GF-D8 (cell line): ENCODE measurements at regions not wholly inside any gene's neighbourhood (a gene's known extent, or its start where the extent isn't known, plus 50 kb on each side); places are given as distances from the start of the nearest gene placed in this dataset.
"Not testable (repeated sequence)": the region's sequence is repeated elsewhere in the genome, so short reads cannot be mapped to it uniquely, and the experiment has no call there.

Source experiments
- DNase-seq: peaks from one replicate; lab custom pipeline; 2025; lab: John Stamatoyannopoulos, UW

DNA sequence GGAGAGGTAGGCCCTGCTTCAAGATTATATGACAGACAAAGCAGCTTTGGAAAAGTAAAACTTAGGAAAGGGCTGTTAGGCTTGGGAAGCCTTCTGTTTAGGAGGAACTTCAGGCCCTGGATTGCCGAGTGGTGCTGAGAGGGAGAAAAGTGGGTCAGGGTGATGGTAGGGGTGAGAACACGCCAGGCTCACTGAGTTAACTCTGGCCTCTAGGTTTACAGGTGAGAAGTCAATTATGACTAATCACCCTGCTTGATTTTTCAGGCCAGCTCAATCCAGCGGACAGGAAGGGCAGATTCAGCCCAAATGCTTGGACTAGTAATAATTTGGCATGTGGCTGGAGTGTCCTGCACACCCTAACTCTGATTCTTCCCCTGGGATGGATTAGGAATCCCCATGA lies 365.1 kb upstream of the LMCD1 start:
- DNase-seq: no peak

DNA sequence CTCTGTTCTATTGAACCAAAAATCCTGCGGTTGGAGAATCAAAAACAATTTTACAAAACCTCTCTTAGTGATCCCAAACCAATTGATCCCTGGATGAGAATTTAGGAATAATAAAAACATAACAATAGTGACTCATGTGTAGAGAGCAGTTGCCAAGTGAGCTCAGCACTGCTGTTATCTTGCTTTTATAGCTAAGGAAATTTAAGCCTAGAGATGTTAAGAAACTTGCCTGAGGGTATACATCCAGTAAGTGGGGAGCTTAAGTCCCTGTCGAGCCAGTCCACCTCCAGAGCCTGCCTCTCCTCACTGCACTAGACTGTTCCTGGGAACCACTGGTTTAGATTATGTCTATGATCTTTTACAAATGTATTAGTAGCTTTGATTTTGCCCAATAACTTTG lies 358.4 kb upstream of the LMCD1 start:
- no peak for DNase-seq

DNA sequence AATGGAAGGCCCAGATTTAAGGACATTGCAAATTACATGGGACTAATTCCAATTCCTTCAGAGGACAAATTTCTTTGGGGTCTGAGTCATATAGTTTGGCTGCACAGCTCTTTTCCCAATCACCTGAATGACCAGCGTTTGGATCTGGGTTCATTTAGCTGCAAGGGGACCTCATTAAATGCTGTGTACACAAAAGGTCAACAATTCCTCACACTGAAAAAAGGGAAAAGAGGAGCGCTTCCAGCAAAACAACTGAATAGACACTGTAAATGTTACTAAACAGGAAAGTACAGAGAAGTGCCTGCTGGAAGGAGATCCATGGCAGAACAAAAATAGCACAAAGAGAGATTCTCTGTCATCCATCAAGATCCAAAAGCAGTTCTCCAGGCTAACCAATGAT lies 356.0 kb upstream of the LMCD1 start:
- no peak for DNase-seq

DNA sequence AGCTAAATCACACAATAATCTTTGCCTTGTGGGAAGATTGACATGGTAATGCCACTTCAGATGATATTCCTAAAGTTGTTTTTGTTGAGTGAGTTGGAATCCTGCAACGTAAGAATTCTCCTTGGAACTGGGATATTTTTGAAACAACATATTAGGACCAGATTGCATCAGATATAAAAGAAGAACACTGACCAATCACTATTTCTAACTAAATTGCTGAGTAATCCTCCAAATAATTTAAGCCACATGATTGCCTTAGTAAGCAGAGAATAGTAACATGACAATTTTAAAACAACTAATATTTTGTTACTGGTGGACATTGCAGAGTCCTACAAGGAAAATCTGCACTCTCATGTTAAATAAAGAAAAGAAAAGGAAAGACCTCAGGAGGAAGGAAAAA lies 353.9 kb upstream of the LMCD1 start:
- DNase-seq: no peak

DNA sequence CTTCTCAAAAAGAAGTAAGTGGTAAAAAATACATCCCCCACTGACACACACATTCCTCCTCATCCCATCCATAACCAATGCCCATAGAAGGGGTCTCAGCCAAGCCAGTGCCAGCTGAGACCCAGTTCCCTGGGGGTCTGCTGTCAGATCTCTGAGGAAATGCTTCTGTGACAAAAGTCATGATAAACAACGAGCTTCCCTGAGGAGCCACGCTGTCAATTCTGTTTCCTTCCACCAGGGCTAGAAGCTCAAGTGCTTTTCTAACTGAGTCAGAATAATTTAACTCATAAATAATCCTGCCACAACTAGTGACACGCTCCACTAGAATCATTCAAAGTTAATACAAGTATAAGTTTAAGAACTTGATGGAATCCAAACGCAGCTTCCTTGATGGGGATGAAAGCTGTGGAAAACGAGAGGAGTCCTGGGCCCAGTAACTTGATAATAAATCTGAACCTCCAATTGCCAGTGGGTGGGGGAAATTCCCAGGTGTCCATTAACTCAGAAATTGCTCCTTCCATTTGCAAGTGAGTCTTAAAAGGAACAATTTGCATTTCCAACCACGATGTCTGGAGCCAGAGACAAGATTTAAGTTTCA lies 348.7 kb upstream of the LMCD1 start:
- DNase-seq: no peak

DNA sequence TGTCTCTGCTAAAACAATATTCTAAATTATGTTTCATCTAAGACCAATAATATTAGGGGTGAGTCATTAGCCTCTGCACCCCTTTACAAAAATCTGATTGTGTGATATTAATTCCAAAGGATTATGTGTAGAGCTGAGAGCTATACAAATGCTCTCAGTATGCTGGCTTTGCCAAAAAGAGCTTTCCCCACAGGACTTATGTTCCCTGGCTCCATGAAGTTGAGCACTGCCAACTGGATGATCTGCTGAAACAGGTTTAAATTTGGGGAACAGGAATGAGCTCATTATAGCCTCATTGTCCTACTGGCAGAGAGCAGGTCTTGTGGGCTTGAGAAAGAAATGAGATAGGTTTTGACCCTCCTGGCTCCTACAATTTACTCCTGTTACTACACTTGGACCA lies 347.8 kb upstream of the LMCD1 start:
- DNase-seq: no peak

DNA sequence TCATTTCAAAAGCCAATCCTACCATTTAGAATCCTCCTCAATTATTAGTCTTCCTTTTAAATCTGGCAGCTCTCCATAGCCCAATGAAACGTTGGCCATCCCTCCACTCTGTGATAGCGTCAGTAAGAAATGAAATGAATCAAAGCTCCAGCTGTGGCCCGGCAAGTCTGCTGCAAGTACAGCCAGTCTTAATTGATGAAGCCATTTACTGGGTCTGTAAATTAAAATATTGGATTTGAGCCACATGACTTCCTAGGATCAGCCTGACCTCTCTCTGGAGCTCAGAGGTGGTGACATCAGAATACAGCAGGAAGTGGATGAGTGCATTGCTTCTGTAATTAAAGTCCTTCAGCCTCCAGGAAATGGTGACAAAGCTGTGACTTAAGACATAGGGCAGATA lies 347.0 kb upstream of the LMCD1 start:
- no peak for DNase-seq

DNA sequence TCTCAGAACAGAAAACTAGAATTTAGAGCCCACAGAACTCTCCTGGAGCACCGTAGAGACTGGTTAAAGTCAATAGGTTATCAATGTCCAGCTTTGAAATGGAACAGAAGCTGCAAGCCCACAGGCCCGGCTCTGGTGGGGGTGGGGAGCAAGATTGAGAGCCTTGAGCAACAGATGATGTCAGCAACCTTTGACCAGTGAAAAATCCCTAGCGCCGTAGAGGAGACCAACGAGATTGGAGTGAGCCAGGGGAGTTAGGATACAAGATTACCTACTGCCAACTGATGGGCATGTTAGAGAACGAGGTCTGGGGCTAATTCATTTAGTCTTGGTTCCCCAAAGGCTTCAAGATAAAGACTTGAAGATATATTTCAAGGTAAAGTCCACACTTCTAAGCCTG lies 345.5 kb upstream of the LMCD1 start:
- DNase-seq: no peak

DNA sequence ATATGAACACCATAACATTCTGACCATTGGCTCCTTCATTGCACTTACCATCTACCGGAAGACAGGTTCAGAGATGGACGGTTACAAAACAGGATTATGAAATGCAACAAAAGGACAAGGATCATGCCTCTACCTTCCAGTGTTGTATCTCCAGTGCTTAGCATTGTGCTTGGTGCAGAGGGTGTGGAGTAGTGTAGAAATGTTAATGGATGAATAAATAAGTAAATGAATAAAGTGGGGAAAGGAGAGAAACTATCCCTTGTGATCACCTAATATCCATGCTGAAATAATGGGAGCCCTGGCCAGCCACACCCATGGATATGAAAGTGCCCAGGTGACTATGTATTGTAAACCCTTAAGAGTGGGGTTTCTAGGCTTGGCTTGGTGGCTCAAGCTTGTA lies 344.8 kb upstream of the LMCD1 start:
- DNase-seq: no peak

DNA sequence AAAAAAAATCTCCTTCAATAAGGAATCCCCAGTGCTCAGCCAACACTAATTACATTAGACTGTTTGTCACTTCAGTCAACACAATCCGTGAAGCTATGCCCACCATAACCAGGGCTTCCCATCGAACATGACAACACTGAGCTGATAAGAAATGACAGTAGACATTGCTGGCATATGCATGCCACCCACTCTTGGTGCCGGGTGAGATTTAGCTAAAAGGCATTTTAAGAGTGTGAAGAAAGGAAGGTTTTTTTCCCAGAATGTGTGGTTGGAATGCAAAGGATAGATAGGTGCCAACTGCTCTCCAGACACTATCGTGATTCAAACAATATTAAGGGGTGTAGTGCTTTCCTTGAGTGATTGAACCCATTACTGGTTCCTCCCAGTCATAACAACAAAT lies 344.0 kb upstream of the LMCD1 start:
- DNase-seq: no peak

DNA sequence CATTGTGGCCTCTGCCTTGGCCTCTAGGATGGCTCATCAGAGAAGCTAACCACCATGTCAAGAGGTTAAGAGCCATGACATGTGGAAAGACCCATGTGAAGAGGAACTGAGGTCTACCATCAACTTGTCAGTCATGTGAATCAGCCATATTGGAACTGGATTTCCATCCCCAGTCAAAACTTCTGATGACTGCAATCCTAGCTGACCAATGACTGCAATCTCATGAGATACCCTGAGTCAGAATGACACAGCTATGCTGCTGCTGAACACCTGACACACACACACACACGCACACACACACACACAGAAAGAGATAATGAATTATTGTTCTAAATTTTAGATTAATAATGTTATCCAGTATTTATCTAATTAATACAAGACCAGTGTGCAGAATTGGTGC lies 337.5 kb upstream of the LMCD1 start:
- no peak for DNase-seq

DNA sequence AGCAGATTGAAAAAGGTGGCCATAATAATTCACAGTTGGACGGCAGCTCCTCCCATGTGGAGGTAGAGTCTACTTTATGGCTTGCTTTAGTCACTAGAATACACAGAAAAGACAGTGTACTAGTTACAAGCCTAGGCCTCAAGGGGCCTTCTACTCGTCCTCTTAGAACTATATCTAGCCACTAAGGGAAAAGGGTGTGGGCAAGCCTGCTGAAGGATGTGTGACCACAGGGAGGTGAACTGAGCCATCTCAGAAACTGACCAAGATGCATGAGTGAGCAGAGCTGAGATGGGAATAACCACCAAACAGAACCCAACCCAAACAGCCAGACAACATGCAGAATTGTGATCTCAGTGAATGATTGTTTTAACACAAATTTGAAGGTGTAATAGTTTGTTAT lies 335.6 kb upstream of the LMCD1 start:
- no peak for DNase-seq

DNA sequence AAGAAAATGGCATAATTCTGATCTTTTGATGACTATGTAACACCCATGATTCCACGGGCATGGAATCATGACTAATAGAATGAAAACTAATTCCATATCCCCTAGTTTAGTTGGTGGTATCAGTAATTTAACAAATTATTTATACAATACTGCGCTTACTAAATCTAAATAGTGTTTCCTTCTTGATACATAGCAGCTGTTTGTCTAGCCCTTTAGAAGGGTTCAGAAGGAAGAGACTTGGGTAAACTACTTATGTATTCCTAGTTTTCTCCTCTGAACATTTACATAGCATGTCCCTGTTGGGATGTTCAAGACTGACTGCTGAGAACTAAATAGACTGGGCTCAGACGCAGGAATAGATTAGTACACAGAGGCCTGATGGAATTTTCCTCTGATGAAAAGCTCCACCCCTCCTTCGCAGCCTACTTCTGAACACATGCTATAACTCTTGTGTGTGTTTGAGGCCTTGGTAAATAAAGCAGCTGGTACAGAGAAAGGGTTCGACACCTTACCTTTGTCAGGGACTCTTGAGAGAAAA lies 330.6 kb upstream of the LMCD1 start:
- DNase-seq: no peak

DNA sequence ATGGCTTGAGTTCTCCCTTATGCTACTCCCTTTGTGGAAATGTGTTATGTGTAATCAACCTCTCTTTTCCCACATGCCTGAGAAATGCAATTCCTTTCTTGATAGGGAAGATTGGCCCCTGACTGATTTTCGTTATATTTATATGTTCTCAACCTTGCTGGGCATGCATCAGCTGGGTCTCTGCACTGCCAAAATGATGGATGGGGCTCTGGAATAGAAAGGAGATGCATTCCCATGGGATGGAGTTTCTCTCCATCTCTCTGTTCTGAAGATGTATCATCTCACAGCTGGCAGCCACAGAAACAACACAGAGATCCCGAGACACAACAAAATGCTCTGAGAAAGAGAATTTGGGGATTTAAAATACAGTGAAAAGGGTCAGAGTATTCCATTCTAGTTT lies 327.7 kb upstream of the LMCD1 start:
- no peak for DNase-seq

DNA sequence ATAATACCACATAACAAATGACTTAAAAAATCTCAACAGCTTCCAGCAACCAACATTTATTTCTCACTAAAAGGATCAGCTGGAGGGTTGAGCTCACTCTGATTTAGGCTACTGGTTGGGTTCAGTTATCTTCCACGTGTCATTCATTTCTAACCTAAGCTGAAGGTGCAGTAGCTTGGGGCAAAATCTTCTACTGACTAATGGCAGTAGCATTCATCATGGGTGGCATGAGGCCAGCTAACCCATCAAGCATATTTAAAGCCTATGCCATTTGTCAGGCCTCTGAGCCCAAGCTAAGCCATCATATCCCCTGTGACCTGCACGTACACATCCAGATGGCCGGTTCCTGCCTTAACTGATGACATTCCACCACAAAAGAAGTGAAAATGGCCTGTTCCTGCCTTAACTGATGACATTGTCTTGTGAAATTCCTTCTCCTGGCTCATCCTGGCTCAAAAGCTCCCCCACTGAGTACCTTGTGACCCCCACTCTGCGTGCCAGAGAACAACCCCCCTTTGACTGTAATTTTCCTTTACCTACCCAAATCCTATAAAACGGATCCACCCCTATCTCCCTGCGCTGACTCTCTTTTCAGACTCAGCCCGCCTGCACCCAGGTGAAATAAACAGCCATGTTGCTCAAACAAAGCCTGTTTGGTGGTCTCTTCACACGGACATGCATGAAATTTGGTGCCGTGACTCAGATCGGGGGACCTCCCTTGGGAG lies 324.7 kb upstream of the LMCD1 start:
- DNase-seq: not testable (repeated sequence)

DNA sequence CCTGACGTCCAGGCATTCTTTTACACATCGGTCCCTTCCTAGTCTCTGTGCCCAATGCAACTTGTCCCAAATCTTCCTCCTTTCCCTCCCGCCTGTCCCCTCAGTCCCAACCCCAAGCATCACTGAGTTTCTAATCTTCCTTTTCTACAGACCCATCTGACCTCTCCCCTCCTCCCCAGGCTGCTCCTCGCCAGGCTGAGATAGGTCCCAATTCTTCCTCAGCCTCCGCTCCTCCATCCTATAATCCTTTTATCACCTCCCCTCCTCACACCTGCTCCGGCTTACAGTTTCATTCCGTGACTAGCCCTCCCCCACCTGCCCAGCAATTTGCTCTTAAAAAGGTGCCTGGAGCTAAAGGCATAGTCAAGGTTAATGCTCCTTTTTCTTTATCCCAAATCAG lies 323.1 kb upstream of the LMCD1 start:
- not testable (repeated sequence) for DNase-seq

DNA sequence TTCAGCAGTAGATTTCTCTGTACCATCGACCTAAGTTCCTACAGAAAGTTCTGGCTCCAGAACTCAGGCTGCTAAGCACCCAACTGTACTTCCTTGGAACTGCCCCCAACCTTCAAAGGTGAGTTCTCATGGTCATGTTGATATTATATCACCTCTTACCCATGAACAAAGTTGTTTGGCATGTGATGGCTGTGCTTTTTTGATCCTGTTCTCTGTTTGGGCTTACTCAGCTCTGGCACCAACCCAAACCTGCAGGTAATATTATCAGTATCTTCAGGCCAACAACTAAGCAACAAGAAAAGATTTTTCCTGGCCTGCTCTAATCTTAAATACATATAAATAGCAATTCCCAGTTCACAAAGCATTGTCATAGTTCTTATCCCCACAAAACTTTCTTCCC lies 318.7 kb upstream of the LMCD1 start:
- DNase-seq: no peak

DNA sequence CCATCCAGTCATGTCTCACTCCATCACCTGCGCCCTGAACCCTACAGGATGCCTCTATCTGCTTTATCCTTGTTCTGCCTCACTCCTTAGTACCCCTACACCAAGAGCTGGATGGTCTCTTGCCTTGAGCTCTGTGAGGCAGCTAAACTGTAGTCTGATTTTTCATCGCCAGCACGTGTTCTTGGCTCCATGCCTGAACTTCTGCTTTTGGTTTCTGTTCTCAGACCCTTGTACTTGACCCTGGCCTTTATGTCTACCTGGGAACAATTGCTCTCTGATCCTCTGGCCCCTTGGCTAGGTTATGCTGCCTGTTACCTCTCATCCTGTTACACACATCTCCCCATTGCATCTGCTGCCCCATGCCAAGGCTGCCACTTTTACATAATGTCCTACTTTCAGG lies 318.0 kb upstream of the LMCD1 start:
- no peak for DNase-seq

DNA sequence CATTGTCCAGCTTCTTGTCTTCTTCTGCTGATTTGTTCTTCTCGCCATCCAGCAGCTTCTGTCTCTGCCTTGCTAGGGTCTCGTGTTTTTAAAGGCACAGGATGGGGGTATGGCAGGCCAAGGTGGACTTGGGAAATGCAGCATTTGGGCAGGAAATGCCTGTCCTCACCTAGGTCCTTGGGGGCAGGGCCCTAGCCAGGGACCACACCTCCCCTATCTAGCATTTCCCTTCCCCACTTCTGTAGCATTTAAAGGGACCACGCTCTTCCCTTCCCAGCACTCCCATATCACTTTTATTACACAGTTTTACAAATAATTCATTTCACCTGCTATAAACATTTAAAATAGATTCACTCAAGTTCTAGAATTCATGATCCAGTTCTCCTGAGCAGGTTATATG lies 315.4 kb upstream of the LMCD1 start:
- DNase-seq: no peak

DNA sequence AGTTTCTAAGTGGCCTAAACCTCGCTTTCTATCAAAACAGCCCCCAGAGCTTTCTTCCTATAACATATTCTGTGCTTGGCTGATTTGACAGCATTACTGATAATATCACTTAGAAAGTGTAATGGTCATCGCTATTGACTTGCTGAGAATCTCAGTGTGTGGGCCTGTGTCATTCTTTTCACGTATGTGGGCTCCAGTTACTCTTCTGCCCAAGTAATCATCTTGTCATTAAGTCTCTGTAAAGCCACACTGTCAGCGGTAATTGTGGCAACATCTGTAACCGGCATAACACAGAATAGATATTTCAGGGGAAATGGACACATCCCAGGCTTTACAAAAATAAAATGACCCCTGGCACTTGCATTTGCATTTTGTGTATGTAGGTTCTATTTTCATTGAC lies 313.6 kb upstream of the LMCD1 start:
- DNase-seq: no peak

DNA sequence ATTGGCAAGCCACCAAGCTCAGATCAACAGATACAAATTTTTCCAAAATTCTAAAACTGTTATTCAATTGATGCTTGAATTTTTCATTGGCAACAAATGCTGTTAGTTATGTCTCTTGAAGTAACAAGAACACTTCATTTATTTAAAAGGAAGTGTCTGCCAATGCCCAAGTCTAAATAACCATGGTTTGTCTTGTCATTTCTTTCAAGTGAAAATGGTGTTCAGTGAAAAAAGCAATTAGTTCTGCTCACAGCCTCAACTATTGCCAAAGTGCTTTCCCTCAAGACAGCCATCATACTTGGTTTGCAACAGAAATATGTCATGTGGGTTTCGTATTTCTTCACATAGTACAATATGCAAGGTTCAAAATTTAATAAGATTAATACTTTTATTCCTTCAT lies 312.6 kb upstream of the LMCD1 start:
- no peak for DNase-seq

DNA sequence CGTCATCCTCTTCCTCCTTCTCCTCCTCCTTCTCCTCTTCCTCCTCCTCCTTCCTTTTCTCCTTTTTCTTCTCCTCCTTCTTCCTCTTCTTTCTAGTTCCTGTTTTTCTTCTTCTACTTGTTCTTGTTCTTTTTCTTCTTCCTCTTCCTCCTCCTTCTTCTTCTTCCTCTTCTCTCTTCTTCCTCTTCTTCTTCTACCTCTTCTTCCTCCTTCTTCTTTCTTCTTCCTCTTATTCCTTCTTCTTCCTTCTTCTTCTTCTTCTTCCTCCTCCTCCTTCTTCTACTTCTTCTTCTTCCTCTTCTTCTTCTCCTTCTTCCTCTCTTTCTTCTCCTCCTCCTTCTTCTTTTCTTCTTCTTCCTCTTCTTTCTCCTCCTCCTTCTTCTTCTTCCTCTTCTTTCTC lies 310.2 kb upstream of the LMCD1 start:
- no peak for DNase-seq

DNA sequence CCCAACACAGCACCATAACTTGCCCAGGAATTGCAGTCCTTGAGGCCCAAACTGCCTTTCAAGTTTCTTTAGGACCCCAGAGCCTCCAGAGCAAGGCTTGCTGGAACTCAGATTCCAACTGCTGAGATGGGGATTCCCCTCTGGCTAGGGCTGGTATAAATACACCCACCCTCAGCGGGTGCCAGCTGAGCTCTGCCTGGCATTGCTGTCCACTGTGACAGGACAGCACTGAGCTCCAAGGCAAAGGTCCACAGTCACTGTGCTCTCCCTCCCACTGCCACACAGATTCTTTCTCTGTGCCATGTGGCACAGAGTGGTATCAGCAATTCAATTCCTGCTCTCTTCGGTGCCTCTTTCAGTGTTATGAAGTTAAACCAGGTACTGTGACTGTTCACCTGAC lies 304.2 kb upstream of the LMCD1 start:
- DNase-seq: no peak

DNA sequence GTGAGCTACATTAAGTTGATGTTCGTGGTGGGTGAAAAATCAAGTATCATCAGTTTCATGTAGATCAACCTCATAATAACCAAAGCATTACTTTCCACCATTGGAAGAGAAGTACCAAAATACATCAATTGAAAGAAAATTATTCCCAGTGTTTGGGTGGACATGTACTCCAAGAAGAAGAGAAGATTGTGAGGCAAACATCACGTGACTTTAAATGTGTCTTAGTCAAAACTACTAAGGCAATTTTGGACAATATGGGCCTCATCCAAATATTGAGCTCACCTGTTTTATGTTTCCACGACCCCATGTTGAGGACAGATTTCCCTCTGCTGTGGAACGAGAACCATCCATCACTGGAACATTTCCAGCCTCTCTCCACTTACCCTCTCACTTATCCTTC lies 303.0 kb upstream of the LMCD1 start:
- no peak for DNase-seq
